ENCODE measurements at regions not wholly inside any gene's neighbourhood (a gene's known extent, or its start where the extent isn't known, plus 50 kb on each side); places are given as distances from the start of the nearest gene placed in this dataset.

- H3K9me3 ChIP-seq (ENCODE audit: low read length): no peaks in the 10 kb centered on the region
- no peak overlapping the region for H3K4me3 ChIP-seq (replicated peaks in 1 of 3; ENCODE audit: insufficient read depth in 1 of 3, low read depth in 2 of 3, low read length in 3 of 3)
- in situ Hi-C loops (cut with HindIII; ENCODE audit: extremely low pct_ligation_motif_present, low pct_unique_long_range_greater_than_20kb): loop anchor here (10.0 kb wide), 1 partner anchor 203 kb away; no protein-coding TSS in a partner anchor
- no peak overlapping the region for H2AFZ ChIP-seq (ENCODE audit: low read length)
- ATAC-seq (no peak), DNase-seq (ENCODE audit: low spot score) (no peak), FAIRE-seq (no peak)
- H3K27me3 ChIP-seq (ENCODE audit: control insufficient read depth in 1 of 2, insufficient read depth in 2 of 2, low read length in 2 of 2): no peaks in the 10 kb centered on the region
- POLR2A ChIA-PET: no interaction called here
- WGBS (ENCODE audit: low lambda C conversion rate): 0% methylated on average over 2 of the region's 4 CpGs
- H4K20me1 ChIP-seq (ENCODE audit: insufficient read depth, low read length): no peaks in the 10 kb centered on the region
- intact Hi-C loops (cut with micrococcal nuclease; ENCODE audit: unreplicated experiment): loop anchor here (1.0 kb wide), 1 partner anchor 207 kb away; no protein-coding TSS in a partner anchor
- no TSS peak for BruUV-seq (replicated peaks)
- H3K27ac ChIP-seq (ENCODE audit: extremely low read length, insufficient read depth, low read length): no peak overlapping the region
- no peak overlapping the region for H3K4me2 ChIP-seq (ENCODE audit: low read depth, low read length)
- H3K79me2 ChIP-seq (ENCODE audit: insufficient read depth, low read length): no peaks in the 10 kb centered on the region
- no peak for TF ChIP-seq ZNF556 (CRISPR knock-in tag; IDR thresholded peaks at IDR 0.05; ENCODE audit: borderline replicate concordance)
- TF ChIP-seq PBX2 (CRISPR knock-in tag; IDR thresholded peaks at IDR 0.05): no peak
- no peak for TF ChIP-seq ZNF615 (CRISPR knock-in tag; IDR thresholded peaks at IDR 0.05; ENCODE audit: borderline replicate concordance)
- TF ChIP-seq SALL1 (CRISPR knock-in tag; IDR thresholded peaks at IDR 0.05): no peak
- TF ChIP-seq CEBPB (IDR thresholded peaks at IDR 0.05; ENCODE audit: borderline replicate concordance, low read depth, low read length): peak; percentile 24; the same call in 1 of the 2 replicates
- no peak for TF ChIP-seq GLI4 (CRISPR knock-in tag; IDR thresholded peaks at IDR 0.05; ENCODE audit: borderline replicate concordance)
- TF ChIP-seq TRAFD1 (CRISPR knock-in tag; IDR thresholded peaks at IDR 0.05; ENCODE audit: borderline replicate concordance): no peak
- TF ChIP-seq REL (CRISPR knock-in tag; conservative IDR thresholded peaks at IDR 0.05): no peak
- no peak for TF ChIP-seq BRCA1 (CRISPR knock-in tag; IDR thresholded peaks at IDR 0.05)
- CTCF ChIA-PET (ENCODE audit: low intra/inter-chr PET ratio, low total read pairs): interaction anchor here (1.8 to 2.0 kb wide), 2 partner anchors 207 to 224 kb away, joined by 5 to 18 read pairs; no protein-coding TSS in a partner anchor
- no peak overlapping the region for H3K9ac ChIP-seq (ENCODE audit: insufficient read depth, low read depth, low read length)
- H3K36me3 ChIP-seq (replicated peaks in 1 of 2; ENCODE audit: control insufficient read depth in 1 of 2, insufficient read depth in 2 of 2, low read length in 2 of 2): no peaks in the 10 kb centered on the region
- H3K4me1 ChIP-seq (ENCODE audit: insufficient read depth, low read length): no peaks in the 10 kb centered on the region
Measured at GRCh38 chrX:103158317-103158621, 56.6 kb upstream of the BEX4 start.
